ENCODE measurements at regions not wholly inside any gene's neighbourhood (a gene's known extent, or its start where the extent isn't known, plus 50 kb on each side); places are given as distances from the start of the nearest gene placed in this dataset.

GRCh38 chr3:105199217-105199616, 167.5 kb upstream of the ALCAM start:
- H2AFZ ChIP-seq (ENCODE audit: low read depth, low read length), result no peak overlapping the region

GRCh38 chr3:105210141-105210540, 156.6 kb upstream of the ALCAM start:
- H3K27me3 ChIP-seq (ENCODE audit: insufficient read depth, low read depth, low read length), result no peaks in the 10 kb centered on the region
- H3K9me3 ChIP-seq (ENCODE audit: low read length), result no peaks in the 10 kb centered on the region
- no peaks in the 10 kb centered on the region for H3K9me2 ChIP-seq (ENCODE audit: insufficient read depth, low read length)
- no peaks in the 10 kb centered on the region for H3F3A ChIP-seq (ENCODE audit: insufficient read depth, low read length, poor library complexity, severe bottlenecking)
- H3K27ac ChIP-seq (ENCODE audit: low read length), result no peak overlapping the region
- H2AFZ ChIP-seq (ENCODE audit: low read depth, low read length), result no peak overlapping the region
- no peaks in the 10 kb centered on the region for H4K20me1 ChIP-seq (ENCODE audit: insufficient read depth)
- no peaks in the 10 kb centered on the region for H3K79me2 ChIP-seq (replicated peaks; ENCODE audit: insufficient read depth, low read length)
- H3K9ac ChIP-seq (ENCODE audit: low read length), result no peak overlapping the region
- H3K4me2 ChIP-seq (ENCODE audit: low read length), result no peak overlapping the region
- no peaks in the 10 kb centered on the region for H3K36me3 ChIP-seq (ENCODE audit: insufficient read depth, low read length)
- H3K4me3 ChIP-seq (ENCODE audit: low read length), result no peak overlapping the region
- no peak for TF ChIP-seq EZH2 (IDR thresholded peaks at IDR 0.05; ENCODE audit: borderline replicate concordance, insufficient read depth, low read length, poor library complexity, severe bottlenecking)
- no peak for TF ChIP-seq RAD21 (conservative IDR thresholded peaks at IDR 0.05)
- TF ChIP-seq CTCF (IDR thresholded peaks at IDR 0.05; ENCODE audit: poor library complexity, severe bottlenecking), result no peak
- no peak for TF ChIP-seq MXI1 (conservative IDR thresholded peaks at IDR 0.05; ENCODE audit: poor library complexity, severe bottlenecking)
- no peak for TF ChIP-seq REST (IDR thresholded peaks at IDR 0.05; ENCODE audit: borderline replicate concordance)
- TF ChIP-seq EP300 (conservative IDR thresholded peaks at IDR 0.05; ENCODE audit: poor library complexity, severe bottlenecking), result no peak

More at GRCh38 chr3:105199217-105199616, 167.5 kb upstream of the ALCAM start:
- no peaks in the 10 kb centered on the region for H3F3A ChIP-seq (ENCODE audit: insufficient read depth, low read length, poor library complexity, severe bottlenecking)
- H3K9me3 ChIP-seq (ENCODE audit: low read length), result no peaks in the 10 kb centered on the region
- no peaks in the 10 kb centered on the region for H3K27me3 ChIP-seq (ENCODE audit: insufficient read depth, low read depth, low read length)
- H3K79me2 ChIP-seq (replicated peaks; ENCODE audit: insufficient read depth, low read length), result no peaks in the 10 kb centered on the region
- H3K9me2 ChIP-seq (ENCODE audit: insufficient read depth, low read length), result no peaks in the 10 kb centered on the region
- H4K20me1 ChIP-seq (ENCODE audit: insufficient read depth), result no peaks in the 10 kb centered on the region
- H3K9ac ChIP-seq (ENCODE audit: low read length), result no peak overlapping the region
- no peak overlapping the region for H3K4me2 ChIP-seq (ENCODE audit: low read length)
- no peak overlapping the region for H3K27ac ChIP-seq (ENCODE audit: low read length)
- no peaks in the 10 kb centered on the region for H3K36me3 ChIP-seq (ENCODE audit: insufficient read depth, low read length)
- TF ChIP-seq REST (IDR thresholded peaks at IDR 0.05; ENCODE audit: borderline replicate concordance) (no peak), EZH2 (IDR thresholded peaks at IDR 0.05; ENCODE audit: borderline replicate concordance, insufficient read depth, low read length, poor library complexity, severe bottlenecking) (no peak), EP300 (conservative IDR thresholded peaks at IDR 0.05; ENCODE audit: poor library complexity, severe bottlenecking) (no peak), TAF1 (IDR thresholded peaks at IDR 0.05; ENCODE audit: low read depth) (no peak), MXI1 (conservative IDR thresholded peaks at IDR 0.05; ENCODE audit: poor library complexity, severe bottlenecking) (no peak), SMC3 (conservative IDR thresholded peaks at IDR 0.05; ENCODE audit: poor library complexity) (no peak), RAD21 (conservative IDR thresholded peaks at IDR 0.05) (no peak), POLR2AphosphoS5 (IDR thresholded peaks at IDR 0.05) (no peak), CTCF (IDR thresholded peaks at IDR 0.05; ENCODE audit: poor library complexity, severe bottlenecking) (no peak)
- H3K4me3 ChIP-seq (ENCODE audit: low read length), result no peak overlapping the region
